HL-60 (cell line): ENCODE measurements at regions not wholly inside any gene's neighbourhood (a gene's known extent, or its start where the extent isn't known, plus 50 kb on each side); places are given as distances from the start of the nearest gene placed in this dataset.

Experiments used
- CTCF ChIP-seq: IDR thresholded peaks from one replicate; pipeline ENCODE4 v1.5.1; 2011; ENCODE audit warnings: low read length, control low read depth, inconsistent platforms; ENCODE audit not compliant: insufficient read depth
- GABPA ChIP-seq: IDR thresholded peaks from 2 replicates; pipeline ENCODE4 v1.6.1; 2012; ENCODE audit warnings: low read depth
- POLR2AphosphoS5 ChIP-seq: IDR thresholded peaks from 2 replicates; pipeline ENCODE4 v1.6.1; 2012; ENCODE audit warnings: low read depth
- SPI1 ChIP-seq: IDR thresholded peaks from 2 replicates; pipeline ENCODE4 v1.6.1; 2012; ENCODE audit warnings: low read depth, mild to moderate bottlenecking, borderline replicate concordance
- TF ChIP-seq, protein P1 (sequence below): IDR thresholded peaks from 2 replicates; pipeline ENCODE4 v1.6.1; 2012; ENCODE audit warnings: low read depth; ENCODE audit not compliant: insufficient replicate concordance

DNA sequence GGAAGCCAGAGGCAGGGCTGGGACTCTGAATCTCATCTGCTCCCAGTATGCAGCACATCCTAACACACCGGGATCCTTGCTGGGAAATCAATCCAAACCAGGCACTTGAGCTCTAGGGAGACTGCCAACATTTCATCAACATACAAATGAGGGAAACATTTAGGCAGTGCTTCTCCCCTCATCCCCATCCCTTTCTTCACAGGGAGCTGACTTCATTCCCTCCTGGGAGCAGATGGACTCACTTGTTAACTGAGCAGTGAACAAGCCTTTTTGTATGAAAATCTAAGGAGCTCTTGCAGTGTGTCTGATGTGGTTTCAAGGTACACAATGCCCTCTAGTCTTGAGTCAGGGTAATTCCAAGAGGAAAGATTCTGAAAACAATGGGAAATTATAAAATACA lies 96.3 kb downstream of the TMEM114 start:
- TF ChIP-seq GABPA, result no peak
- no peak for TF ChIP-seq CTCF
- TF ChIP-seq, protein P1, sequence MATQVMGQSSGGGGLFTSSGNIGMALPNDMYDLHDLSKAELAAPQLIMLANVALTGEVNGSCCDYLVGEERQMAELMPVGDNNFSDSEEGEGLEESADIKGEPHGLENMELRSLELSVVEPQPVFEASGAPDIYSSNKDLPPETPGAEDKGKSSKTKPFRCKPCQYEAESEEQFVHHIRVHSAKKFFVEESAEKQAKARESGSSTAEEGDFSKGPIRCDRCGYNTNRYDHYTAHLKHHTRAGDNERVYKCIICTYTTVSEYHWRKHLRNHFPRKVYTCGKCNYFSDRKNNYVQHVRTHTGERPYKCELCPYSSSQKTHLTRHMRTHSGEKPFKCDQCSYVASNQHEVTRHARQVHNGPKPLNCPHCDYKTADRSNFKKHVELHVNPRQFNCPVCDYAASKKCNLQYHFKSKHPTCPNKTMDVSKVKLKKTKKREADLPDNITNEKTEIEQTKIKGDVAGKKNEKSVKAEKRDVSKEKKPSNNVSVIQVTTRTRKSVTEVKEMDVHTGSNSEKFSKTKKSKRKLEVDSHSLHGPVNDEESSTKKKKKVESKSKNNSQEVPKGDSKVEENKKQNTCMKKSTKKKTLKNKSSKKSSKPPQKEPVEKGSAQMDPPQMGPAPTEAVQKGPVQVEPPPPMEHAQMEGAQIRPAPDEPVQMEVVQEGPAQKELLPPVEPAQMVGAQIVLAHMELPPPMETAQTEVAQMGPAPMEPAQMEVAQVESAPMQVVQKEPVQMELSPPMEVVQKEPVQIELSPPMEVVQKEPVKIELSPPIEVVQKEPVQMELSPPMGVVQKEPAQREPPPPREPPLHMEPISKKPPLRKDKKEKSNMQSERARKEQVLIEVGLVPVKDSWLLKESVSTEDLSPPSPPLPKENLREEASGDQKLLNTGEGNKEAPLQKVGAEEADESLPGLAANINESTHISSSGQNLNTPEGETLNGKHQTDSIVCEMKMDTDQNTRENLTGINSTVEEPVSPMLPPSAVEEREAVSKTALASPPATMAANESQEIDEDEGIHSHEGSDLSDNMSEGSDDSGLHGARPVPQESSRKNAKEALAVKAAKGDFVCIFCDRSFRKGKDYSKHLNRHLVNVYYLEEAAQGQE, result no peak
- no peak for TF ChIP-seq POLR2AphosphoS5
- TF ChIP-seq SPI1, result no peak
